HG02610 (cell line): ENCODE measurements at regions not wholly inside any gene's neighbourhood (a gene's known extent, or its start where the extent isn't known, plus 50 kb on each side); places are given as distances from the start of the nearest gene placed in this dataset.
"Not testable (repeated sequence)": the region's sequence is repeated elsewhere in the genome, so short reads cannot be mapped to it uniquely, and the experiment has no call there.

Source experiments
- ATAC-seq: cut with Tn5 transposase; IDR thresholded peaks from one replicate; pipeline ENCODE4 v1.9.1; 2021; ENCODE audit warnings: mild to moderate bottlenecking, moderate library complexity; ENCODE audit not compliant: unreplicated experiment

GRCh38 chr3:72538070-72538745, 310.0 kb downstream of the SHQ1 start:
- peak; percentile 57 for ATAC-seq

- ATAC-seq: no peak
These were observed 310.8 kb downstream of the SHQ1 start for GRCh38 chr3:72537448-72537847.

GRCh38 chr3:72536878-72537267, 311.4 kb downstream of the SHQ1 start:
- ATAC-seq: no peak

DNA sequence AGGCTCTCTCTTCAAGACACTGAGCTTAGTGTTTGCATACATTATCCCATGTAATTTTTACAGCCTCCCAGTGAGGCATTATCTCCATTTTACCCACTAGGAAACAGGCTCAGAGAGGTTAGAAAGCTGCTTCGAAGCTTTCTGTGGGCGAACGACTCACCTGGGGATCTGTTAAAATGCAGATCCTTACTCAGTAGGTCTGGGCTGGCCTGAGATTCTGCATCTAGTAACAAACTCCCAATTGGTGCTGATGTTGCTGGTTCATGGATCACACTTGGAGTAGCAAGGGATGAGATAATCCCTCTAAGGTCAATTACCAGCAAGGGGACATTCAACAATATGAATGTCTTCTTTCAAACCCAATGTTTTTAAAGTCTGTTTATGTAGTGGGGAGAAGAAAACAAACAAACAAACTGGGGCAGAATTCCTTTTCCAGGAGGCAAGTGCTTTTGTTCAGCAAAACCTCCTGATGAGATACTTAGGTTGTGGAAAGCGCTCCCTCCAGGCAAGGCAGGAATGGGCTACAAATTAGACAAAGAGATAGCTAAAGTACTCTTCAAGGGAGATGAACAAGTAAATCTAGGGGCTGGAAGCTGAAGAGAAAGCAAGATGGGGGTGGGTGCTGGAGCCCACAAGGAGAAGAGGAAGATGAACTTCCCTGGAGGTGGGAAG, 311.9 kb downstream of the SHQ1 start:
- ATAC-seq: no peak

GRCh38 chr3:72535772-72536171, 312.5 kb downstream of the SHQ1 start:
- no peak for ATAC-seq

DNA sequence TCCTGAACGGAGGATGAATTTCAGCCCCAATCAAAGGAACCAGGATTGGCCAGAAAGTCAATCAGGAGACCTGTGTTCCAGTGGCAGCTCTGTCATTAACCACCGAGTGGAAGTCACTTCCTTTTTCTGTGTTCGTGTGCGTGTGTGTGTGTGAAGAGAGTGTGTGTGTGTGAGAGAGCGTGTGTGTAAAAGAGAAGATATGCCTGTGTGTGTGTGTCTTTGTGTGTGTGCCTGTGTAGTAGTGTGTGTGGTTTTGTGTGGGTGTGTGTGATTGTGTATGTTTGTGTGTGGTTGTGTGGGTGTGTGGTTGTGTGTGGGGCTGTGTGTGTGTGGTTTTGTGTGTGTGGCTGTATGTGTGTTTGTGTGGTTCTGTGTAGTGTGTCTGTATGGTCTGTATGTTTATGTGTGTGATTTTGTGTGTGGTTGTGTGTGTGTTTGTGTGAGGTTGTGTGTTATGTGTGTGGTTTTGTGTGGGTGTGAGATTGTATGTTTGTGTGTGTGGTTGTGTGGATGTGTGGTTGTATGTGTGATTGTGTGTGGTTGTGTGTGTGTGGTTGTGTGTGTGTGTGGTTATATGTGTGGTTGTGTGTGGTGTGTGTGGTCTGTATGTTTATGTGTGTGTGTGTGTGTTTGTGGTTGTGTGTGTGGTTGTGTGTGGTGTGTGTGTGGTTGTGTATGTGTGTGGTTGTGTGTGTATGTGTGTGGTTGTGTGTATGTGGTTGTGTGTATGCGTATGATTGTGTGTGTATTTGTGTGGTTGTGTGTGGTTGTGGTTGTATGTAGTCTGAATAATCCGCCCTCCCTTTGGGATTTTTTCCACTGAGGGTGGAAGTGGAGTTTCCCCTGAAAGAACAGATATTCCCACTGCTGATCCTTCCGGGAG, 314.4 kb downstream of the SHQ1 start:
- no peak for ATAC-seq

DNA sequence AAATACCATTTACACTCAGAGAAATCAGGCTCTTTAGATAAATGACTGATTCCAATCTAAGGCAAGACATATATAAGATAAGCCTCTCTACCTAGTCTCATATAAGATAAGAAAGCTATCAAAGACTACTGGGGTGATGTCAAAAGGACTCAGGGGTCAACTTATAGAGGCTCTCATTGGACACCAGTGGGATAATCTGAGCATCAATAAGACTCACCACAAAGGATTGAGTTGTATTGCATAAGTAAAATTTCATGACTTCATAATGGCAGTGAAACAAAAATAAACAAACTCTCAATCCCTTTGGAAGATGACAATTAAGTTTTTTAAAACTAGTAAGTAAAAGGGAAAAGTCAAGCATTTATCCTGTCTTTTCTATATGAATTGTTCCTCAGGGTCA, 317.8 kb downstream of the SHQ1 start:
- no peak for ATAC-seq

GRCh38 chr3:72529081-72529480, 319.2 kb downstream of the SHQ1 start:
- no peak for ATAC-seq

DNA sequence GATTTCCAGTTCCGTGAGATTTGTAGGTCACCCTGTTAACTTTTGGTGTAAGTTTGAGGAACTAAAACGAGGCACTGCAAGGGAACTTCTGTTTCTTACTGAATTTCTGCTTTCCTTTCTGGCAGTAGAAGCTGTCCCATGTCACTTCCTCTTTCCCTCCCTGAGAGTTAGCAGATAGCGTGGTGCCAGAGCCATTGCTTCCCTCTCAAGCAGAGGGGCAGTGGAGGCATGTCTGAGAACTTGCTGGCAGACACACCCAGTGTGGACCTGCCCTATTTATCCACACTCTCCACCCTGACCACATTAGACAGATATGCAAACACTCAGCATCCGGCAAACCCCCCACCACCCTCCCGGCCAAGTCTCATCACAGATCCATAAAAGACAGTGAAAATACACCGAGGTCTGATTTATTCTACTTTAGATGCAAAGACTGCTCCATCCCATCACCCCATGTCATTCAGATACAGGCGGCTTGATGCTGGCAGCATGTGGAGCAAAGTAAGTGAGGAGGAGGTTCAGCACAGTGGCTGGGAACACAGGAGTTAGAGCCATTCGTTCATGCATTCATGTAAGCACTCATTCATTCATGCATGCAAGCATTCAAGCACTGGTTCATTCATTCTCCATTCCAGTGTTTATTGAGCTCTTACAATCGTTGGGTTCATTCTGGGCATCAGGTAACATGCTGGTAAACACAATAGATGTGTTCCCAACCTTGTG, 324.7 kb downstream of the SHQ1 start:
- peak; percentile 80 for ATAC-seq

GRCh38 chr3:72520690-72521308, 327.4 kb downstream of the SHQ1 start:
- ATAC-seq: peak; percentile 91

DNA sequence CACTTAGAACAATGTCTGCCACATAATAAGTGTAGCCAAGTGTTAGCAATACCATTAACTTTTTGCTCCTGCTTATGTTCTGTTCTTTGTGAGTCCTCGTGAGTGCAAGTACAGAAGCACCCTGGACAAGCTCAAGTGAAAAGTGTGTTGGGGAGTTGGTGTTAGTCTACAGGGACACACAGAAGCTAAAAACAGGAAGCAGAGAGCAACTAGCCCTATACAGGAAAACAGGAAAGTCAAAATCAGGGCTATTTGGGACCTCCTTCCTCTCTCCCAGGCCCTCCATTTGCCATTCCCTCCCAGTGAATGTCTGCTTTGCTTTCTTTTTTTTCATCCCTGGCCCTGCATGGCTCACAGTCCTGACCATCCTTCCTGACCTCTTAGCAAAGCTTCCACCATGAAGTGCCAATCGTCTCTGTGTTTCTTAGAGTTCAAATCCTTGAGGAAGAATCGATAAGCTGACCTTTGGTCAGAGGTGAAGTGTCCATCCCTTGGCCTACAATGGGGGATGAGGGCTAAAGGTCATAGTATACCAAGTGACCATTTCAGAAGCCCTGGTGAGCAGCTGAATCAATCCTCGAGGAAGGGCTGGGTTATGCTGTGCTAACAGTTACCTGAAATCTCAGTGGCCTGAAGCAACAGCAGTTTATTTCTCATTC, 328.2 kb downstream of the SHQ1 start:
- no peak for ATAC-seq

GRCh38 chr3:72517921-72518424, 330.3 kb downstream of the SHQ1 start:
- ATAC-seq: no peak

- no peak for ATAC-seq
These were observed 330.9 kb downstream of the SHQ1 start for GRCh38 chr3:72517336-72517735.

GRCh38 chr3:72516361-72516760, 331.9 kb downstream of the SHQ1 start:
- ATAC-seq: no peak

DNA sequence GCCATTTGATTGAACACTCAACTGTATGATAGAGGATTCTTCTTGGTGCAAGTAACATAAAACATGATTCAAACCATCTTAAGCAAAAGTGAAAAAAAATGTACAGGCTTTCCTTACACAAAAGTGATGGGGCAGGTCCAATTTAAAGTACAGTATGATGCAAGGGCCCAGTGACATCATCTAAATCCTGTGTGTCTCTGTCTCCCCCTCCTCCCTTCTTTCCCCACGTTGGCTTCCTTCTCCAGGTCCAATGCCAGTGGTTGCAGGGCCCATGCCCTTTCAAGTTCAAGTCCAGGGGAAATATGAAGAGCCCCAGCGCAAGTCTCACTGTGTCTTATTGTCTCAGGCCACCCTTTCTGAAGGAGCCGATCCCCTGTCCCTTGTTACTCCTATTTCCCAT, 332.3 kb downstream of the SHQ1 start:
- ATAC-seq: no peak

- no peak for ATAC-seq
These were observed 333.0 kb downstream of the SHQ1 start for GRCh38 chr3:72515281-72515680.

- ATAC-seq: no peak
These were observed 338.0 kb downstream of the SHQ1 start for GRCh38 chr3:72510247-72510646.

DNA sequence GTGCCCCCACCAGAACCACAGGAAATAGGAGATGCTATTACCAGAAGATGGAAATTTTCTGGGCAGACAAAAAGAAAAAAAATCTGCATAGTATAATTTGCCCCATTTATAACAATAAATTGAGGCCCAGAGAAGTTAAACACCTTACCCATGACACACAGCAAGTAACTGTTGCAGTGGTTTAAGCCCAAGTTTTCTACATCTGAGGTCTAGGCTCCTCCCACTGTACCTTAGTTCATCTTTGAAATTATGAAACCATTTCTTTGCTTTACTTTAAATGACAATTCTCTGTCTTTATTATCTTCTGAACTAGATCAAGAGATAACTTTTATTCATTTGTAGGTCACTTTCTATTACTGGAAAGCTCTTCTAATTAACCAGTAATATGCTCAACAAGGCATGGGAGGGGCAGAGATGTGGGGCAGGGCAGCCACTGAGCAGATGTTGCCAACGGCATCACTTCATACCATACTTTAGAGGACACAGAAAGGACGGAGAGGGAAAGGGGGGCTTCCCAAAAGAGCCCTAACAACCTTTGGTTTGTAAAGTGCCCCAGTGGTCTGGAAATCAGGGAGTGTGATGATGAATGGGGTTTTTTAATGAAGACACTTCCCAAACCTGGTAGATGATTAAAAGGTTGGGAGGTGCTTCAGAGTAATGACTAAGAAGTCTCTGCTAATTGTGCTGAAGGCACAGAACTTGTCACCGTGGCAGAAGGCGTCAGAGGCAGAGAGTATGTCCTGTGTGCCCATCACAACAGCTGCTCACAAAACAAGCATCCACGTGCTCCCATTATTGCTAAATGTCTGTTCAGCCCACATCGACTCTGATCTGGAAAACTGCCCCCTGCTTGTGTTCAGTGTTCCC, 342.5 kb downstream of the SHQ1 start:
- no peak for ATAC-seq

DNA sequence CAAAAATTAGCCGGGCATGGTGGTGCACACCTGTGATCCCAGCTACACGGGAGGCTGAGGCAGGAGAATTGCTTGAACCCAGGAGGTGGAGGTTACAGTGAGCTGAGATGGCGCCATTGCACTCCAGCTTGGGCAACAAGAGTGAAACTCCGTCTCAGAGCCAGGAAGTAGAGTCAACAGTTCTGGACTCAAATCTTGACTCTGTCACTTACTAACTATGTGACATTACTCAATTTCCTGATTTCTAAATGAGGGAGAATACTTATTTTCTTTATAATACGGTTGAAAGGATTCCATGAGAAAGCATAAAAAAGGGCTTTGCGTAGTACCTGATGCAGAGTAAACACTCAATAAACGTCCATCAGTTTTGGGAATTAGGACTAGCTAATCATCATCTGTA, 350.7 kb downstream of the SHQ1 start:
- ATAC-seq: not testable (repeated sequence)
